GM21423 (cell line): ENCODE measurements at regions not wholly inside any gene's neighbourhood (a gene's known extent, or its start where the extent isn't known, plus 50 kb on each side); places are given as distances from the start of the nearest gene placed in this dataset.

ENCODE experiments used
- ATAC-seq: cut with Tn5 transposase; IDR thresholded peaks from one replicate; pipeline ENCODE4 v1.9.1; 2021; ENCODE audit warnings: mild to moderate bottlenecking, moderate library complexity; ENCODE audit not compliant: unreplicated experiment

DNA sequence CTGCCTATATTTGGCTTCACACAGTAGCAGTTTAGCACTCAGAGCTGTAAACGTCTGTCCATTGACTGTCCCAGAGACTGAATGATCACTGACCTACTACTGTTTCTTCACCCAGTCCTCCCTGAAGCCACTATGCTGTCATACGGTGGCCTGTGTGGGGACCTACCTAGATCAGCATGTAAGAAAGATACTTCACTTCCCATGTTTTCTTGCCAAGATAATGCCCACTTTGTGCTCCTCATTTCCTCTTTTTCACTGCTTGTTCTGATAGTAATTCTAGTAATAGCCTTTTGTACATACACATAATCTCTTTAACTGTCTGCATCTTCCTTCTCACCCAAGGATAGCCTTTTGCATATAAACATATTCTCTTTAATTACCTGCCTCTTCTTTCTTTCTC lies 109.9 kb upstream of the TIAM2 start:
- ATAC-seq: no peak

DNA sequence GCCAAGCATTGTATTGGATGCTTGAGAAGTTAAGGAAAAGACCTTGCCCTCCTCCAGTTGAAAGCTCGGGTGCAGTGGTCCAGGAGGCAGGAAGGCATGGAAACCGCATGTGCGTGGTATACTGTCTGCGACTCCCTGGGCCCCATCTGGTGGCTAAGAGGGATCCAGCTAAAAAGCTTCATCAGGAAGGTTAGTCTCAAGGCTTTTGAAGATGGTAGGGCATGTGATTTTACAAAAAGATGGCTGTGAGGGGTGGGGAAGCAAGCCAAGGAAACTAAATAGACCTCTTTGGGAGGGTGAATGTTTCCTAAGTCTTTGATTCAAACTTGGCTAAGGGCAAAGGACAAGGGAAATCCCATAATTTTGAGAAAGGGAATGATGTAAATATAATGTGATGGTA lies 109.1 kb upstream of the TIAM2 start:
- ATAC-seq: no peak

DNA sequence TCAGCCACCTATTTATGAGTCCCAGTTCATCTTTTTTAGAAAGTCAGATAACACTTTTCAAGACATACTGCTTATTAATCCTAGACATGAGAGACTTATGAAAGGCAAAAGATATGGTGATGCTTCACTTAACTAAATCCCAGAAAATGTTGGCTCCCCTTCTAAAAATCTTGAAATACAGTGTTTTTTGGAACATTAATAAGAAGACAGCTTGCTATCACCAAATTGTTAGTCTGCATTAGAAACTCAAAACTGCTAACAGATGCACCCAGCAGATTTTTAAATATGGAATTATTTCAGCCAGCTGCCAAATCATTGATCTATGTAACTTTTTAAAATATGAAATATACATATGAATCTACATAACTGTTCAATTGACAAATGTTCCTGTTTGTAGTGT lies 108.6 kb upstream of the TIAM2 start:
- no peak for ATAC-seq

DNA sequence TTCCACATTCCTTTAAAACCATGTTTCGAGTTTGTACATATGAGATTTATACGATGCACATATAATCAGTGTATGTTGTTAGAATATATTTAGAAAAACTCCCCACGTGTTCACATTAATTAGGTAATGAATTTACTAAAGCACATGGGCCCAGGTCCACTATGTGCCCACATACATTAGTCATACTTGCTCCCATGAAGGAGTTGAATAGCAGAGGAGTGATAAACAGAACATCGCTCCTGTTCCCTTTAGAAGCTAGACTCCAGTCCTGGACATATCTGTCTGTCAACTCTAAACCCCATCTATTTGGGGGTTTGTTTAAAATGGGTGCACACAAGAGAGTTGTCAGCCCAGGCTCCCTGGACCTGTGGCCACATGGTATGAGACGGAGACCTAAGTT lies 108.1 kb upstream of the TIAM2 start:
- ATAC-seq: no peak

DNA sequence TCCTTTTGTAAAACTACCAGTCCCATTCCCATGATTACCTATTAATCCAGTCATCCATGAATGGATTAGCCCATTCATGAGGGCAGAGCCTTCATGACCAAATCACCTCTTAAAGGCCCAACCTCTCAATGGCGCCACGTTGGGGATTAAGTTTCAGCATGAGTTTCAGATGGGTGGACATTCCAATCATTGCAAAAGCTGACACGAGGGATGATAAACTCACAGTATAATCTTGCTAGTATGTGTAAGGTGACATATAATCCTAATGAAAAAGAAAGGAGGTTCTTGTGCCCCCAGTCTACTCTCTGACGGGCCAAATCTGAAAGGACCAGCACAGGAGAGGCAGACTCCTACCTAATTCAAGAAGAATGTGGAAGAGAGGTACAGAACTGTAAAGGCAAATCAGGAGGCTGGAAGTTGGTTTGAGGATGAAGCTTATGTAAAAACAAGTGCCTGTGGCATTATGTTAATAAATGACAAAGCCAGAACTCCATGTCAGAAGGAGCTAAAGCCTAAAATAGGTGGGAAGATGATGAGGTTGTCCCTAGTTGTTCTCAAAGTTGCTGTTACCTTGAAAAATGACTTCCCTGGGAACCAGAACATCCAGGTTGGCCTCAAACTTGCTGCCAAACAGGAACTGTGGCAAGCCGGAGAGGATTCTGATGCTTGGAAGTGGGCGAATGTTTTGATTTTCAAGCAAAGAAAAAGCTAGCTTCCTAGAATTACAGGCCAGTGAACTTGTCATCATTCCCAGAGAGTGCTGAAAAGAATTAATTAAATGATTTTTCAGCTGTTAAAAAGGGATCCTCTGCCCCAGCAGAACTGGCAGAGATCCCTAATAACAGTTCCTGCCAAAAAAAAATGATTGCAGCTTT lies 106.5 kb upstream of the TIAM2 start:
- ATAC-seq: no peak

DNA sequence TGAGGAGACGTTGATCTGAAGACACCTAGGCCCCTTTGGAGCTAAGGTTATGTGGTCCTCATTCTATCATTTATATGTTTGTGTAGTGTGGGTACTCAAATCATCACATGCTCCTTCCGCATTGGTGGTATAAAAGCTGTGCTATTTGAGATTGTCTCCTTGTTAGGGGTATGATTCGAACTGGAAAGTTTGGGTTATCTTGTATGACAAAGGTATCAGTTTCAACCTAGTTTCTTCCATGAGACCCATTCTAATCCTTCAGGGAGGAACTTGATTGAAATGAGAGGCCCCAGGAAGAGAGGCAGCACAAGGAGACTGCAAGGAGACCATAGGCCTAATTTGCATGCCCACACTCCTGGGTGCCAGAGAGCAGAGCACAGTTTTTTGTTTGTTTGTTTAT lies 104.2 kb upstream of the TIAM2 start:
- ATAC-seq: no peak

DNA sequence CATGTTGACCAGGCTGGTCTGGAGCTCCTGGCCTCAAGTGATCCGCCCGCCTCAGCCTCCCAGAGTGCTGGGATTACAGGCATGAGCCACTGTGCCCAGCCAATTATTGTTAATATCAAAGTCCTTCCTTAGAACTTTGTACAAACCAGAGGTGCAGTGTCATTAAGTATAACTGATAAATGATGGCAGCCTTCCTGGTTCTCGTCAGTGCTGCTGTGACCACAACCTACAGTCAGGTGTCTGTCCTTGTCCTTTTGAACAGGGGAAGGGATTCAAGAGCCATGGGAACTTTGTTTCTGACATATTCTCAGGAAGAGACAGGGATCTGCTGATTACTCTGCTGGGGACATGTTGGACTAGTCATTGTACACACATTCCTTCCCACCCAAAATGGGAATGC lies 103.2 kb upstream of the TIAM2 start:
- ATAC-seq: no peak

DNA sequence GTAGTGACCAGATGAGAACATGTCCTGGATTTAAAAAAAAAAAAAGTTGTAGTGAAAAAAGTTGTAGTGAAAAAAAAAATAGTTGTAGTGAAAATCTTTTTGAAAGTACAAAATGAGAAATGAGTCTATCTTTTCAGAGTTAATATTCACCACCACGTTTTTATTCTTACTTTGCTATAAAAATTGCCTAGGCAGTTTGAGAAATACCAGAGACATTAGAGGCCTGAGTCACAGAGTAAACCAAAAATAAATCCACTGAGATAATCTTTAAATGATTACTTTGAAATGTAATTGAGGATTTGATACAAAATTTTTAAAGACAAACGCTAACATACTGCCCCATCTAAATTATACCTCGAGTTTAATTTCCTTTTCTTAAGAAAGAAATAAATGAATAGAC lies 101.2 kb upstream of the TIAM2 start:
- ATAC-seq: no peak

DNA sequence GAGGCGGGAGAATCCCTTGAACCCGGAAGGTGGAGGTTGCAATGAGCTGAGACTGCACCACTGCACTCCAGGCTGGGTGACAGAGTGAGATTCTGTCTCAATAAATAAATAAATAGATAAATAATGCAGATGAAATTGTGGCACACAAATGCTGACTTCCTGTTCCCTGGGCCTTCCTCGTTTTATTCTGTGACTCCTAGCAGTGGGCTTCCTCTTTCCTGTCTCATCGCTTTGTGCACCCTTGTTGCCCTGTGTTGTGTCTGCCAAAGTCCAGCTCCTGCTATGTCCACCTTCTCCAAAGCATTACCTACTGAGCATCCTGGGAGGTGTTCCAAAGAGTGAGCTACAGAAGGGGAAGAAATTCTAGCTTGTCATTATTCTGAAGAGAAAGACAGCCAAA lies 100.2 kb upstream of the TIAM2 start:
- no peak for ATAC-seq

DNA sequence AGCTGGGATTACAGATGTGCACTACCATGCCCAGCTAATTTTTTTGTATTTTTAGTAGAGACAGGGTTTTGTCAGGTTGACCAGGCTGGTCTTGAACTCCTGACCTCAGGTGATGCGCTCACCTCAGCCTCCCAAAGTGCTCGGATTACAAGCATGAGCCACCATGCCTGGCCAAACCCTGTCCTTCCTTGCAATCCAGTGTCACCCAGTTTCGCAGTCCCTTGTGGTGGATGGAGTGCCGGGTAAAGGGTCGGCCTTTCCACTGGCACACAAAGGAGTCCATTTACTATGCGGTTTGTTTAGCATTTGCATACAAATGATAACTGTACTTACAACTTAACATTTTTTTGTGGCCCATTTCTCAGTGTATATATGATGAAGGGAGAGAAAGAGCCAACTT lies 99.3 kb upstream of the TIAM2 start:
- ATAC-seq: no peak

DNA sequence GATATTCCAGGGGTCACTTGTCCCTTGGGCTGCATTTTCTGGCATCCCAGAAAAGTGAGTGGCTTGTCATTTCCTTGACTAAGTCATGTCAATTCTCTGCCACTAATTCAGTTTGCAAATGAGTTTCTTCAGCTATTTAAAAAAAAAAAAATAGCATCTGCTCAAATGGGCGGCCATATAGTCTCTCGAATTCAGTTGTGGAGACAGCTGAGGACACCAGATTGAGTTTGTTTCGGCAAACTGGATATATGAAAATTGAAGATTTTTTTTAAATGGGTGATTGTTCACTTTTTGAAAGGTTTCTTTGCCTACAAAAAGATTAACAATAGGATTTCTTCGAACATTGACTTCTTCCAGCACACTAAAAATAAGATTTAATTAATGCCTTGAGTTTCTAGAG lies 96.3 kb upstream of the TIAM2 start:
- ATAC-seq: no peak

DNA sequence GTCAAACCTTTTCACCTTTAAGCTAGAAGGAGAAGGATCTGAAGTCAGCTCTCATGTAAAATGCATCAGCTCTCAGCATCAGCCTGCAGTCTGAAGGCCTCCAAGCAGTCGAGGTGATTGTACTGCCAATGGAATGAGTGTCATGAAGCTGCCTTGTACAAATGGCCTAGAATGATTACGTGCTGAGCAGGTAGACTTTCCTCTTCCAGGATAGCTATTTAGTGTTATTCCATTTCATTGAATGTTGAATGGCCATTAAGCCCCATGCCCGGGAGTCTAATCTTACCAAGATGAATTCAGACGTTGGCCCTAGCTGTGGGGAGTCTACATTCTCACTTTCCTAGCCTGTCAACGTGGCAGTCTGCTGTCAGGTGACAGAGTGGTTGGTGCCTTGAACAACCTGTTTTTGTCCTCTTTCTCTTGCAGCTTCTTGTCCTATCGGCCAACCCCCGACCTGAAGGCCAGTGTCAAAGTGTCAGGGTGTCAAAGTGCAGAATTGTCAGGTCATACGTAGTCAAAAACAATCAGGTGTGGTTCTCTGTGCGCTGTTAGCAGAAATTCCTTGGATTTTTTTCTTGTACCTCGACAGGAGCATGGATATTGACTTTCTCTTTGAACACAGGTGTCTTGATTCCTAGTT lies 95.2 kb upstream of the TIAM2 start:
- no peak for ATAC-seq

DNA sequence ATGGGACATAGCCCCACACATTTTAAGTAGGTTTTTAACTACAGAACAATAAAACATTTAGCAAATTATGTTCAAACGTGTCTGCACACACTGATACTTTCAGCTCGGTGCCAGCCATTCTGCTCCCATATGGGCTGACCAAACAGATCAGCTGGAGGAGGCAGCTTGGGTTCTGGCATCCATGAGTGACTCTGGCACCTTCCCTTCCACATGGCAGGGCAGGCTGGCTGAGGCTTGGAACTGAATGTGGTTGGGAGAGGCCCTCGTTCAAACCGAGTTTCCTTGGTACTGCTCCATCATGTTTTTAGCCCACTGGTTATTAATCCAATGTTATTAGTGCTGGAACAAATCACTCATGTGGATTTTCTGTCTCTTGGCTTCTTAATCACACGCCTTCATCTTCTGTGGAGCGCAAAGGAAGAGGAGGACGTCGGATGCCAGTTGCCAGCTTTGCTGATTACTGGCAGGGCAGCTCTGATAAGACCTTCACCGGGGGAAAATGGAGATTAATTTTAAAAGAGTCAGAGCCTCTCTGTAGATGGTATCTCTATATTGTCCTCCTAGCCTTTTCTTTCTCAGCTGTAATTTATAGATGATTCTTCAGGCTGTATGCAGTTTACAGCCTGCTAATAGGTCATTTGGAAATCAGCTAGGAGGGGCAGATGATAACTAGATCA lies 93.1 kb upstream of the TIAM2 start:
- no peak for ATAC-seq

DNA sequence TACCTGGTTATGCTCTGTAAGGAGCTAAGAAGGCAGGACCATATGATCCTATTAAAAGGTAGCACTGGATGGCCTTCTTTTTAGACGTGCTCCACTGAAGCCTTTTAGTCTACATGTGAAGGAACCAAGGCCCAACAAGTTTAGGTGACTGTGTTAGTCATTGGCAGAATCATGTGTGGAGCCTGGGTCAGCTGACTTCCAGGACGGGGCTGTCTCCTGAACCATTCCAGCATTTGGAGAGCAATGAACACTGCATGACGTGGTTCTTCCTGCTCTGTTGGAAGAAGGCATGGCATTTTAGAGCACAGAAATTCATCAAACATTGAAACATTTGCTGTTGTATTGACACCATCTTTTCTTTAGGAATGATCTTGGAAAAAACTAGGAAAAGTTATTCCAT lies 87.8 kb upstream of the TIAM2 start:
- no peak for ATAC-seq

DNA sequence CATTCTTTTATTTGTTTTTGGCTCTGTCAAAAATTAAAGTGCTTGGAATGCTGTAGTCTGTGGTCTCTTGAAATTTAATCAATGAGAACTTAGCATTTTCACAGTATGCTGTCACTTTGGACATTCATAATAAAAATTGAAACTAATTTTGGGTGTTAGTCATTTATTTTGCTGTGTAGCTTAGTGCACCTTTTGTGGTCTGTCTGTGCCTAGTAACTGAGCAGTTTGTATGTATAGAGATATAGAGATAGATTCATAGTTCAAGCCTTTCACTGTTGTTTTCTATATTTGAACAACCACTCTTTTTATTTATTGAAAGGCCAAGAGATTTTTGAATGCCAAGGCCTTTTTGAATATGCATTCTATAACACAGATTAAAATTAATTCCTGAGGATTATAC lies 86.4 kb upstream of the TIAM2 start:
- no peak for ATAC-seq

DNA sequence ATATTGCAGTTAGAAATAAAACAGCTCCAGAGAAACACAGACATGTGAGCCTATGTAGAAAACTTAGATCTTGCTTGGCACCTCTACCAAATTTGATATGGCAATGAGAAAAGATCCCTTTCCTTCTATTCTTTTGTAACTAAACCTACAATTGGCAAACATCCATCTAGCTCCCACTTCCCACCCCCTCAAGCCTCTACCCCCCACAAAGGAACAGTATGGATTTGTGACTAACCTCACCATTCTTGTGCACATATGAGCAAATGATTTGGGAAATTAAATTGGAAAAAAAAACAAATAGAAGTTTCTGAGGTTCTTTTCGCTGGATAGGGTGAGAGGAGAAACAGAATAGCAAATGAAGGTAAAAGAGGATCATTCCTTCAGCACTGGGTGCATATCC lies 85.8 kb upstream of the TIAM2 start:
- ATAC-seq: no peak

DNA sequence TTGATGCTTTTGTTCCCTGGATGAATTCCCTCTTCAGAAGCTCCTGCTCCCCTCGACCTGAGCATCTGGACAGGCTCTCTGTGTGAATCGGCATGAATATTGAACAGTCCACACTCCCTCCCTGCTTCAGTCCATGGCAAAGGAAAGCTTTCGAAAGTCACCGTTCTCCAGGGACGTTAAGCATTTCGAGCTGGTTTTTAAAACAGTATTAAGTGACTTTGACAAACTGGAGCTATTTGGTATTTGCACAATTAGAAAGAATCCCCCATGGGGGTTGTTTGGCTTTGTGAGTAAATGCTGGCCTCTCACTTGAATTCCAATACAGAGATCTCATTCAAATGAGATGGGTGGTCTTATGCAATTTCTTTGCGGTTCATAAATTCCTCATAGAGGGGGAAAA lies 85.3 kb upstream of the TIAM2 start:
- ATAC-seq: no peak

DNA sequence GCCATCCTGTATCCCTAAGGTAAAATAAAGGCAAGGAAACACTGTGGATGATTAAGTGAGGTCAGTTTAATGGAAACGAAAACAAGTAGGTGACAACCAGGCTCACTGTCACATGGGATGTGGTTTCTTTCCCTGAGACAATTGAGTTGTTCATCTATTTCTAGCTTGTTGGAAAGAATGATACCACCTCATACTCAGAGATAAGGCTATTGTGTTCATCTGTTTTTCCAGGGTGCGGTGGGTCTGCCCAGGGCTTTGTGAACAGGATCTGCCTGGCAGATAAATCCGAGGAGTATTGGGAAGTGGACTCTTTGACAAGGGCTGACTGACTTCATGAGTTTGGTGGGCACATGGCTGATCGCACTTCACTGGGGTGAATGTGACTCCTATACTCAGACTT lies 80.8 kb upstream of the TIAM2 start:
- ATAC-seq: no peak

DNA sequence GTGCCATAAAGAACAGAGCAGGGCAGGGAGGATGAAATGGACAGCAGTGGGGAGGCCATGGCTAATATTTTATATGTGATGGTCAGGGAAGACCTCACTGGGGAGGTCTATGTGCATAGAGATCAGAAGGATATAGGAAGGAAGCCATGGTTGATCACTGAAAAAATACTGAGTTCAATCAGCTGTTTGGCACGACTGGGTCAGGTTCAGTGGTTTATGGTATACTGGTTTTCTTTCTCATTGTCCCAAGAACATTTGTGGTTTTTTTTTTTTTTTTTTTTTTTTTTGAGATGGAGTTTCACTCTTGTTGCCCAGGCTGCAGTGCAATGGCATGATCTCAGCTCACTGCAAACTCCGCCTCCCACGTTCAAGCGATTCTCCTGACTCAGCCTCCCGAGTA lies 78.3 kb upstream of the TIAM2 start:
- ATAC-seq: no peak

DNA sequence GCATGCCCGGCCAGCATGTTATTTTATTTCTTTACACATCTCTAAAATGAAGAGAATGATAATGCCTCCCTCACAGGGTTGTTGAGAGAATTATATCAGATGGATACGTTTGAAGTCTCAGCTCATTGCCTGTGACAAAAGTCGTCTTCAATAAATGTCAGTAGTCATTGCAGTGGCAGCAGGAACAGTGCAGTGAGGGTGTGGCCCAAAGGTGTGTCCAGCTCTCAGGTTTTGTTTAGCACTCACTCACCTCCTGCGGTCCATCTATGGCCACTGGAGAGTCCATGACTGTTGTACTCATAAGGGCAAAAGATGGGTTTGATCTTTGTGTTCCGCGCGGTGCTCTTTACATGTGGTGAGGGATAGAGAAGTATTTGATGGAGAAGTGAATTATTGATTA lies 77.2 kb upstream of the TIAM2 start:
- no peak for ATAC-seq

DNA sequence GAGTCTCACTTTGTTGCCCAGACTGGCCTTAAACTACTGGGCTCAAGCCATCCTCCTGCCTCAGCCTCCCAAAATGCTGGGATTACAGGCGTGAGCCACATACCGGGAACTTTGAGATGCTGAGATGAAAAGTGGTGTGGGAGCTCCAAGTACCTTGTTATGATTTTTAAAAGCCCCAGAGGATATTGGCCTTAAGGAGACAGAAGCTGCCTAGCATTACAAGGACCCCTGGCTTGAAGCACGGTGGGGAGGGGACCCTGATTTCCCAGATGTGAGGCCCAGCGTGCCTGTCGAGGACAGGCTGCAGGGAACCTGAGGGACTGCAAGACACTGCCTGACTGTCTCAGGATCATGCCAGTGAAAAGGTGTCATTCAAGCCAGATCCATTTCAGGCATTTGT lies 75.3 kb upstream of the TIAM2 start:
- no peak for ATAC-seq

DNA sequence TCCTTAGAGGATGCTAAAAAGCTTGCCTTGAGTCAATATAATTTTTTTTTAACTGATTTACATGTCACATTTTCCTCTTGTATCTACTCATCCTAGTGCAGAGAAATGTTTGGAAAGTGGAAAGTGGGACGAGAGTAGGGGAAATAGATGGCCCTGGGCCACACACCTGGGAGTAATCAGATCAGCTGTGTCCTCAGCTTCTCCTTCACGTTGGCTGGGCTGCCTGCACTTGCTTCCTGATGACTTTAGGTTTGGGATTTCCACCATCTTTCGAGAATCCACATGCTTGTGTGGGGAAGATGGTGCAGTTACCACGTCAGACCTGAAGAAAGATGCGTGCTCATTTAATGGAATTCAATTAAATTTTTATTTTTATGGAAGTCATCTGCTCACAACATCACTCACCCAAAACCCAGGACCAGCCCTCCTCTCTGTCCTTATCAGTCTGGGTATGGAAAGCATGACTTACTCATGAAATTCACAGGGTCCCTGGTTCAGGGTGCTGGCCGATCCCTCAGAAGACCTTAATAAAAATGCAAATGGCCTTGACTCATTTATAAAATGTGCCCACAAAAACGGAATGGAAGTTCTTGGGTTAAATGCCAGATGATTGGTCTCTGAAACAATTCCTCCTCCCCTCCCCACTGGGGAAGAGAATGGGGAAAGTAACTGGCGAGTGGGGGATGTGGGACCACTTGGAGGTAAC lies 74.5 kb upstream of the TIAM2 start:
- no peak for ATAC-seq
